Neuronal stem cell (in vitro differentiated cells): ENCODE measurements at regions not wholly inside any gene's neighbourhood (a gene's known extent, or its start where the extent isn't known, plus 50 kb on each side); places are given as distances from the start of the nearest gene placed in this dataset.

Source experiments
- DNase-seq: peaks from one replicate; pipeline ENCODE4 v3.0.0-alpha.2; 2013; ENCODE audit warnings: low spot score
- H2AFZ ChIP-seq: one replicate; pipeline ENCODE4 v1.6.1; 2013; ENCODE audit warnings: mild to moderate bottlenecking, low read length, inconsistent platforms
- H2AK5ac ChIP-seq: 2 replicates; pipeline ENCODE4 v1.6.1; 2013; ENCODE audit warnings: low read depth, mild to moderate bottlenecking, inconsistent platforms, low read length, moderate library complexity, mixed read lengths
- H2BK120ac ChIP-seq: 2 replicates; pipeline ENCODE4 v1.6.1; 2013; ENCODE audit warnings: low read depth, mild to moderate bottlenecking, inconsistent platforms, low read length, moderate library complexity, mixed read lengths
- H2BK12ac ChIP-seq: one replicate; pipeline ENCODE4 v1.6.1; 2013; ENCODE audit warnings: low read length, inconsistent platforms
- H2BK15ac ChIP-seq: 2 replicates; pipeline ENCODE4 v1.6.1; 2013; ENCODE audit warnings: mild to moderate bottlenecking, low read length, inconsistent platforms, mixed read lengths
- H2BK5ac ChIP-seq: one replicate; pipeline ENCODE4 v1.6.1; 2013; ENCODE audit warnings: inconsistent platforms, mild to moderate bottlenecking, low read length, moderate library complexity
- H3K14ac ChIP-seq: one replicate; pipeline ENCODE4 v1.6.1; 2013; ENCODE audit warnings: low read length, inconsistent platforms
- H3K18ac ChIP-seq: 2 replicates; pipeline ENCODE4 v1.6.1; 2013; ENCODE audit warnings: low read length, inconsistent platforms
- H3K23ac ChIP-seq: 2 replicates; pipeline ENCODE4 v1.6.1; 2013; ENCODE audit warnings: low read depth, mild to moderate bottlenecking, mixed read lengths, low read length, inconsistent platforms; ENCODE audit not compliant: poor library complexity
- H3K27ac ChIP-seq: replicated peaks from 3 replicates; pipeline ENCODE4 v1.5.1; 2013; ENCODE audit warnings: low read length, inconsistent platforms
- H3K27me3 ChIP-seq, 3 experiments: 2 replicates each; pipeline ENCODE4 v1.6.1; 2013; ENCODE audit warnings: low read length in 3 of 3, mild to moderate bottlenecking in 2 of 3, inconsistent platforms in 1 of 3, low read depth in 1 of 3, mixed read lengths in 1 of 3, moderate library complexity in 1 of 3; ENCODE audit not compliant: control insufficient read depth in 3 of 3, insufficient read depth in 3 of 3
- H3K36me3 ChIP-seq, 2 donors: replicated peaks in 1 of 2; 2 replicates each; pipeline ENCODE4 v1.6.1; 2013; ENCODE audit warnings: low read length in 2 of 2; ENCODE audit not compliant: control insufficient read depth in 2 of 2, insufficient read depth in 2 of 2
- H3K4ac ChIP-seq: 2 replicates; pipeline ENCODE4 v1.6.1; 2013; ENCODE audit warnings: inconsistent platforms, mild to moderate bottlenecking, low read length, moderate library complexity
- H3K4me1 ChIP-seq, 2 donors: 1 replicate in 1 of 2; 2 replicates in 1 of 2; pipeline ENCODE4 v1.6.1; 2013; ENCODE audit warnings: low read length in 2 of 2, low read depth in 1 of 2; ENCODE audit not compliant: control insufficient read depth in 2 of 2, insufficient read depth in 1 of 2
- H3K4me2 ChIP-seq: one replicate; pipeline ENCODE4 v1.6.1; 2013; ENCODE audit warnings: mild to moderate bottlenecking, low read length, inconsistent platforms; ENCODE audit not compliant: insufficient read depth, poor library complexity, severe bottlenecking
- H3K4me3 ChIP-seq, 2 donors: 2 replicates each; pipeline ENCODE4 v1.5.1; 2013; ENCODE audit warnings: low read length in 2 of 2, mild to moderate bottlenecking in 2 of 2, inconsistent platforms in 1 of 2, moderate library complexity in 1 of 2
- H3K79me1 ChIP-seq: one replicate; pipeline ENCODE4 v1.6.1; 2013; ENCODE audit warnings: low read depth, mild to moderate bottlenecking, inconsistent platforms, low read length, moderate library complexity
- H3K9ac ChIP-seq: one replicate; pipeline ENCODE4 v1.6.1; 2013; ENCODE audit warnings: mild to moderate bottlenecking, low read depth, low read length, inconsistent platforms; ENCODE audit not compliant: poor library complexity
- H3K9me3 ChIP-seq, 2 donors: replicated peaks in 1 of 2; 2 replicates each; pipeline versions ENCODE3 to v1.6.1; 2013; ENCODE audit warnings: low read length in 2 of 2, mild to moderate bottlenecking in 2 of 2, inconsistent platforms in 1 of 2, low read depth in 1 of 2, mixed read lengths in 1 of 2, moderate library complexity in 1 of 2; ENCODE audit not compliant: control insufficient read depth in 2 of 2, insufficient read depth in 1 of 2
- H4K8ac ChIP-seq: one replicate; pipeline ENCODE4 v1.6.1; 2013; ENCODE audit warnings: low read depth, mild to moderate bottlenecking, inconsistent platforms, low read length, moderate library complexity
- H4K91ac ChIP-seq: one replicate; pipeline ENCODE4 v1.6.1; 2013; ENCODE audit warnings: low read length, low read depth, mild to moderate bottlenecking, inconsistent platforms; ENCODE audit not compliant: poor library complexity
- WGBS, 2 donors: extraction: QIAGEN DNeasy Blood & Tissue Kit; methylation state at CpG; one replicate each; pipeline ENCODE4 v1.1.7; 2013; ENCODE audit warnings: missing lambda C conversion rate in 2 of 2, mixed read lengths in 1 of 2; ENCODE audit not compliant: insufficient read length in 2 of 2, insufficient replicate concordance in 1 of 2; ENCODE audit errors: extremely low coverage in 2 of 2; 5-methylcytosine and 5-hydroxymethylcytosine counted together

GRCh38 chr6:145023116-145023726 lies 712.1 kb downstream of the EPM2A start:
- Histone ChIP-seq H3K9me3 (no peaks in the 10 kb centered on the region), H3K4ac (no peak overlapping the region), H3K4me3 (no peak overlapping the region), H2AK5ac (no peak overlapping the region), H2BK12ac (no peak overlapping the region), H3K23ac (no peak overlapping the region), H3K14ac (no peak overlapping the region), H2BK15ac (no peak overlapping the region), H4K91ac (no peak overlapping the region), H3K27me3 (no peaks in the 10 kb centered on the region), H3K36me3 (no peaks in the 10 kb centered on the region), H3K9ac (no peak overlapping the region), H3K4me2 (no peak overlapping the region), H2AFZ (no peak overlapping the region), H3K4me1 (no peaks in the 10 kb centered on the region), H2BK5ac (no peak overlapping the region), H3K18ac (no peak overlapping the region), H4K8ac (no peak overlapping the region), H3K27ac (no peak overlapping the region), H2BK120ac (no peak overlapping the region), H3K79me1 (no peaks in the 10 kb centered on the region)
- DNase-seq, result no peak
- no CpG with 5 or more reads among the region's 3 CpGs for WGBS, 2 donors

DNA sequence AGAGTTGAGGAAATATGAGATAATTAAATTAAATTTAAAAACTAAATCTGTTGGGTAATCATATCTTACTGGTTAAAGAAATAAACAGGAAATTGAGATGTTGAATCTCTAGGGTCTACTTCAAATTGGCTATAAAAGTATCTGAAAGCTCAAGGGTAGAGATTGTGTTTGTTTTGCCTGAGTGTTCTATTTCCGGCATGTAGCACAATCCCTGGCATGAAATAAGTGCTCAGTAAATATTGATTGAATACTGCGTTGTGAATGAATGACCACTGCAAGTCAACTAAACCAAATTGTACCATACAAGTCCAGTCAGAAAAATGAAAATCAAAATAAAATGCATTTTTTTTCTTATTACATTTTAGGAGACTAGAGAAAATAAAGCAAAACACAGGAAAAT lies 709.8 kb downstream of the EPM2A start:
- H3K4ac ChIP-seq, result no peak overlapping the region
- no peak overlapping the region for H3K23ac ChIP-seq
- H3K4me1 ChIP-seq, result no peaks in the 10 kb centered on the region
- DNase-seq, result no peak
- no peak overlapping the region for H3K4me3 ChIP-seq
- H3K9me3 ChIP-seq, result no peaks in the 10 kb centered on the region
- H3K18ac ChIP-seq, result no peak overlapping the region
- no CpG with 5 or more reads among the region's 2 CpGs for WGBS, 2 donors
- no peak overlapping the region for H2BK12ac ChIP-seq
- no peaks in the 10 kb centered on the region for H3K27me3 ChIP-seq
- no peaks in the 10 kb centered on the region for H3K36me3 ChIP-seq
- no peak overlapping the region for H4K91ac ChIP-seq
- no peak overlapping the region for H3K9ac ChIP-seq
- H3K79me1 ChIP-seq, result no peaks in the 10 kb centered on the region
- H3K14ac ChIP-seq, result no peak overlapping the region
- H2BK15ac ChIP-seq, result no peak overlapping the region
- no peak overlapping the region for H3K27ac ChIP-seq
- H2AK5ac ChIP-seq, result no peak overlapping the region
- H2BK120ac ChIP-seq, result no peak overlapping the region
- no peak overlapping the region for H2BK5ac ChIP-seq
- no peak overlapping the region for H2AFZ ChIP-seq
- no peak overlapping the region for H4K8ac ChIP-seq
- H3K4me2 ChIP-seq, result no peak overlapping the region

DNA sequence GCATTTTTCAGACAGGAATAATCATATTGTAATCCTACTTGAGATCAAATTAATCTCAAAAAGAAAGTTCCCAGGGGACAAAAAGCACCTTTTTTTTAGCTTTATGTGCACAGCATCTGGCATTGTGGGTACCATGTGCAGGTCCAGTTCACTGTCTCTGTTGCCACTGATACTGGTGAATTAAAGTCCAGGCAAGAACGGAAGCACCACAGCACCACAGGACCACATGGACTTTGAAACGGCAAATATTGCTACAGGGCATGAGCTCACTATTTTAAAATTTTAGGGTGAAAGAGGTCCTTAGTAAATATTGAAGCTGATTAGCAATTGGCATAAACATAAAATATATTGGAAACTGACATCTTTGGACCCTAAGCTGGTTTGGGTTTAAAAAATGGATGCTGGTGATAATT lies 709.0 kb downstream of the EPM2A start:
- Histone ChIP-seq H3K79me1 (no peaks in the 10 kb centered on the region), H3K23ac (no peak overlapping the region), H3K36me3 (no peaks in the 10 kb centered on the region), H3K9ac (no peak overlapping the region), H2BK5ac (no peak overlapping the region), H2AK5ac (no peak overlapping the region), H3K14ac (no peak overlapping the region), H3K4me2 (no peak overlapping the region), H3K4me3 (no peak overlapping the region), H4K91ac (no peak overlapping the region), H3K27me3 (no peaks in the 10 kb centered on the region), H3K18ac (no peak overlapping the region), H3K9me3 (no peaks in the 10 kb centered on the region), H3K4ac (no peak overlapping the region), H3K27ac (no peak overlapping the region), H2BK120ac (no peak overlapping the region), H2BK15ac (no peak overlapping the region), H2AFZ (no peak overlapping the region), H2BK12ac (no peak overlapping the region), H3K4me1 (no peaks in the 10 kb centered on the region), H4K8ac (no peak overlapping the region)
- WGBS, 2 donors, result no CpG with 5 or more reads among the region's 2 CpGs
- no peak for DNase-seq

- no peak overlapping the region for H2BK12ac ChIP-seq
- H3K36me3 ChIP-seq, result no peaks in the 10 kb centered on the region
- no CpG with 5 or more reads among the region's 4 CpGs for WGBS, 2 donors
- no peak overlapping the region for H2BK120ac ChIP-seq
- H3K27me3 ChIP-seq, result no peaks in the 10 kb centered on the region
- no peak overlapping the region for H3K4ac ChIP-seq
- no peak overlapping the region for H3K9ac ChIP-seq
- H2BK15ac ChIP-seq, result no peak overlapping the region
- H3K18ac ChIP-seq, result no peak overlapping the region
- H3K23ac ChIP-seq, result no peak overlapping the region
- no peaks in the 10 kb centered on the region for H3K4me1 ChIP-seq
- H3K4me2 ChIP-seq, result no peak overlapping the region
- no peak overlapping the region for H2BK5ac ChIP-seq
- no peak for DNase-seq
- no peak overlapping the region for H4K91ac ChIP-seq
- H2AK5ac ChIP-seq, result no peak overlapping the region
- no peak overlapping the region for H3K27ac ChIP-seq
- no peak overlapping the region for H2AFZ ChIP-seq
- no peaks in the 10 kb centered on the region for H3K79me1 ChIP-seq
- H3K9me3 ChIP-seq, result no peaks in the 10 kb centered on the region
- H3K4me3 ChIP-seq, result no peak overlapping the region
- no peak overlapping the region for H4K8ac ChIP-seq
- H3K14ac ChIP-seq, result no peak overlapping the region
Observed at GRCh38 chr6:145028144-145028818, 707.0 kb downstream of the EPM2A start.
